WTC11 (cell line): ENCODE measurements at regions not wholly inside any gene's neighbourhood (a gene's known extent, or its start where the extent isn't known, plus 50 kb on each side); places are given as distances from the start of the nearest gene placed in this dataset.

ENCODE experiments used
- ATAC-seq: fragments of 200-7000 bp; cut with Tn5 transposase; 2 replicates; pipeline ENCODE4 v1.10.0; 2021; ENCODE audit warnings: mild to moderate bottlenecking, moderate library complexity
- CTCF ChIA-PET: fragments of 300-600 bp; sonication (Branson Sonifier 250); formaldehyde crosslinking; loops from one replicate; lab custom pipeline; 2021; ENCODE audit warnings: antibody characterized with exemption; lab: Charles Lee
- POLR2A ChIA-PET: fragments of 350-600 bp; sonication (Branson Sonifier 250); formaldehyde crosslinking; loops from one replicate; lab custom pipeline; 2021; ENCODE audit warnings: antibody characterized with exemption; lab: Charles Lee
- DNase-seq: peaks from one replicate; pipeline ENCODE4 v3.0.0; 2021; ENCODE audit warnings: low spot score
- H3K27ac Mint-ChIP-seq: 2 replicates; pipeline ENCODE4 v1.8.0; 2021; ENCODE audit warnings: mixed read lengths
- H3K27me3 Mint-ChIP-seq: 2 replicates; pipeline ENCODE4 v1.8.0; 2021; ENCODE audit warnings: low read depth, mild to moderate bottlenecking, moderate library complexity, mixed read lengths
- H3K36me3 Mint-ChIP-seq: 2 replicates; pipeline ENCODE4 v1.8.0; 2021; ENCODE audit warnings: mixed read lengths
- H3K4me1 Mint-ChIP-seq: 2 replicates; pipeline ENCODE4 v1.8.0; 2022; ENCODE audit warnings: mixed read lengths
- H3K4me3 Mint-ChIP-seq: 2 replicates; pipeline ENCODE4 v1.8.0; 2021; ENCODE audit warnings: mild to moderate bottlenecking, moderate library complexity, mixed read lengths
- H3K9me3 Mint-ChIP-seq: 2 replicates; pipeline ENCODE4 v1.8.0; 2021; ENCODE audit warnings: mixed read lengths
- AFF4 ChIP-seq: sonication (generic); formaldehyde crosslinking; IDR thresholded peaks from 2 replicates; pipeline ENCODE4 v1.8.1; 2023; ENCODE audit warnings: mild to moderate bottlenecking, missing genetic modification reagents, borderline replicate concordance
- ARID4B ChIP-seq: sonication (generic); formaldehyde crosslinking; IDR thresholded peaks from 2 replicates; pipeline ENCODE4 v1.8.0; 2023; ENCODE audit warnings: missing genetic modification reagents, mild to moderate bottlenecking, borderline replicate concordance
- E2F4 ChIP-seq: sonication (generic); formaldehyde crosslinking; IDR thresholded peaks from 2 replicates; pipeline ENCODE4 v1.8.1; 2022; ENCODE audit warnings: low read depth, mild to moderate bottlenecking, moderate library complexity, missing genetic modification reagents, borderline replicate concordance
- ELF4 ChIP-seq: sonication (generic); formaldehyde crosslinking; IDR thresholded peaks from 2 replicates; pipeline ENCODE4 v1.8.1; 2022; ENCODE audit warnings: low read depth, mild to moderate bottlenecking, moderate library complexity, missing genetic modification reagents
- EMX1 ChIP-seq: fragments of 250-450 bp; sonication (Bioruptor Pico); IDR thresholded peaks from 2 replicates; pipeline ENCODE4 v1.8.0; 2021; ENCODE audit warnings: mild to moderate bottlenecking
- GABPB1 ChIP-seq: sonication (generic); formaldehyde crosslinking; IDR thresholded peaks from 2 replicates; pipeline ENCODE4 v1.8.1; 2023; ENCODE audit warnings: mild to moderate bottlenecking, missing genetic modification reagents
- GTF2I ChIP-seq: fragments of 250-450 bp; sonication (Bioruptor Pico); conservative IDR thresholded peaks from 2 replicates; pipeline ENCODE4 v1.4.0; 2021; ENCODE audit warnings: mild to moderate bottlenecking
- HMGA2 ChIP-seq: fragments of 250-450 bp; sonication (Bioruptor Pico); IDR thresholded peaks from 2 replicates; pipeline ENCODE4 v1.4.0; 2021; ENCODE audit warnings: mild to moderate bottlenecking, moderate library complexity
- MAX ChIP-seq: sonication (generic); formaldehyde crosslinking; IDR thresholded peaks from 2 replicates; pipeline ENCODE4 v1.8.0; 2022; ENCODE audit warnings: mild to moderate bottlenecking, missing genetic modification reagents
- MXD4 ChIP-seq: fragments of 250-450 bp; sonication (Bioruptor Pico); IDR thresholded peaks from 2 replicates; pipeline ENCODE4 v1.8.0; 2021; ENCODE audit warnings: mild to moderate bottlenecking, moderate library complexity, borderline replicate concordance
- RORB ChIP-seq: fragments of 250-450 bp; sonication (Bioruptor Pico); IDR thresholded peaks from 2 replicates; pipeline ENCODE4 v1.9.0; 2021; ENCODE audit warnings: mild to moderate bottlenecking
- SP1 ChIP-seq: sonication (generic); formaldehyde crosslinking; conservative IDR thresholded peaks from 2 replicates; pipeline ENCODE4 v1.8.1; 2022; ENCODE audit warnings: missing genetic modification reagents
- USF2 ChIP-seq: sonication (generic); formaldehyde crosslinking; IDR thresholded peaks from 2 replicates; pipeline ENCODE4 v1.8.1; 2023; ENCODE audit warnings: mild to moderate bottlenecking, missing genetic modification reagents, moderate library complexity
- ZMAT4 ChIP-seq: fragments of 250-450 bp; sonication (Bioruptor Pico); IDR thresholded peaks from 2 replicates; pipeline ENCODE4 v1.9.0; 2021; ENCODE audit warnings: mild to moderate bottlenecking
- ZNF317 ChIP-seq: sonication (generic); formaldehyde crosslinking; IDR thresholded peaks from 2 replicates; pipeline ENCODE4 v1.8.1; 2023; ENCODE audit warnings: low read depth, mild to moderate bottlenecking, moderate library complexity, missing genetic modification reagents, borderline replicate concordance
- ZNF396 ChIP-seq: fragments of 250-450 bp; sonication (Bioruptor Pico); IDR thresholded peaks from 2 replicates; pipeline ENCODE4 v1.8.0; 2021; ENCODE audit warnings: mild to moderate bottlenecking, moderate library complexity, borderline replicate concordance
- ZNF423 ChIP-seq: fragments of 250-450 bp; sonication (Bioruptor Pico); IDR thresholded peaks from 2 replicates; pipeline ENCODE4 v2.1.2; 2022; ENCODE audit warnings: mild to moderate bottlenecking, moderate library complexity
- ZNF425 ChIP-seq: fragments of 250-450 bp; sonication (Bioruptor Pico); conservative IDR thresholded peaks from 2 replicates; pipeline ENCODE4 v1.9.0; 2021; ENCODE audit warnings: mild to moderate bottlenecking
- ZNF671 ChIP-seq: fragments of 250-450 bp; sonication (Bioruptor Pico); IDR thresholded peaks from 2 replicates; pipeline ENCODE4 v1.8.0; 2021; ENCODE audit warnings: mild to moderate bottlenecking
- ZSCAN18 ChIP-seq: fragments of 250-450 bp; sonication (Bioruptor Pico); IDR thresholded peaks from 2 replicates; pipeline ENCODE4 v2.1.2; 2022; ENCODE audit warnings: mild to moderate bottlenecking, moderate library complexity

- TF ChIP-seq E2F4 (CRISPR knock-in tag) (no peak), ZSCAN18 (CRISPR knock-in tag) (no peak), ZNF317 (CRISPR knock-in tag) (no peak), MXD4 (CRISPR knock-in tag) (no peak), GTF2I (no peak), ZNF423 (CRISPR knock-in tag) (no peak), HMGA2 (no peak), SP1 (CRISPR knock-in tag) (no peak), ZNF671 (no peak), ZNF425 (CRISPR knock-in tag) (no peak), ELF4 (CRISPR knock-in tag) (no peak), USF2 (CRISPR knock-in tag) (no peak), ARID4B (CRISPR knock-in tag) (no peak)
- Mint-ChIP-seq H3K9me3 (no peaks in the 10 kb centered on the region), H3K4me1 (peaks cover 4% of the 10 kb centered on the region; the same call in 1 of the 2 replicates), H3K4me3 (no peak overlapping the region), H3K27ac (no peak overlapping the region), H3K27me3 (no peaks in the 10 kb centered on the region; the same call in 1 of the 2 replicates), H3K36me3 (no peaks in the 10 kb centered on the region)
- CTCF ChIA-PET, result no interaction called here
- POLR2A ChIA-PET, result no interaction called here
- DNase-seq (no peak), ATAC-seq (no peak)
These were observed 52.8 kb upstream of the ANO1 start for GRCh38 chr11:70025308-70025707.

GRCh38 chr11:70026012-70026411 is 52.1 kb upstream of the ANO1 start:
- POLR2A ChIA-PET, result no interaction called here
- CTCF ChIA-PET, result no interaction called here
- H3K4me1 Mint-ChIP-seq, result peaks cover 4% of the 10 kb centered on the region; the same call in 1 of the 2 replicates

More at GRCh38 chr11:70026012-70026411, 52.1 kb upstream of the ANO1 start:
- H3K27me3 Mint-ChIP-seq, result no peaks in the 10 kb centered on the region; the same call in 1 of the 2 replicates
- ATAC-seq (no peak), DNase-seq (no peak)
- no peaks in the 10 kb centered on the region for H3K9me3 Mint-ChIP-seq
- no peaks in the 10 kb centered on the region for H3K36me3 Mint-ChIP-seq
- no peak overlapping the region for H3K4me3 Mint-ChIP-seq
- no peak overlapping the region for H3K27ac Mint-ChIP-seq
- no peak for TF ChIP-seq RORB (CRISPR knock-in tag)
- no peak for TF ChIP-seq ZNF396
- no peak for TF ChIP-seq MAX (CRISPR knock-in tag)
- no peak for TF ChIP-seq ZNF423 (CRISPR knock-in tag)
- TF ChIP-seq GABPB1 (CRISPR knock-in tag), result no peak
- TF ChIP-seq HMGA2, result no peak
- TF ChIP-seq AFF4, result no peak
- no peak for TF ChIP-seq EMX1 (CRISPR knock-in tag)
- no peak for TF ChIP-seq ZMAT4 (CRISPR knock-in tag)
